ENCODE measurements at regions not wholly inside any gene's neighbourhood (a gene's known extent, or its start where the extent isn't known, plus 50 kb on each side); places are given as distances from the start of the nearest gene placed in this dataset.
"Not testable (repeated sequence)": the region's sequence is repeated elsewhere in the genome, so short reads cannot be mapped to it uniquely, and the experiment has no call there.

- DNase-seq (ENCODE audit: low spot score in 2 of 2) (no peak), FAIRE-seq (no peak)
These were observed 901.9 kb upstream of the ZEB2 start for GRCh38 chr2:145421841-145422240.

GRCh38 chr2:145416640-145417039 is 896.7 kb upstream of the ZEB2 start:
- FAIRE-seq (no peak), DNase-seq (ENCODE audit: low spot score in 2 of 2) (no peak)

- DNase-seq (ENCODE audit: low spot score in 2 of 2) (no peak), FAIRE-seq (no peak)
These were observed 895.2 kb upstream of the ZEB2 start for GRCh38 chr2:145415151-145415550.

- DNase-seq (ENCODE audit: low spot score in 2 of 2): no peak
- no peak for FAIRE-seq
These were observed 893.5 kb upstream of the ZEB2 start for GRCh38 chr2:145413261-145414030.

GRCh38 chr2:145412155-145412554 is 892.2 kb upstream of the ZEB2 start:
- FAIRE-seq (no peak), DNase-seq (ENCODE audit: low spot score in 2 of 2) (no peak)

- FAIRE-seq: no peak
- no peak for DNase-seq (ENCODE audit: low spot score in 2 of 2)
These were observed 891.6 kb upstream of the ZEB2 start for GRCh38 chr2:145411493-145411892.

- DNase-seq (ENCODE audit: low spot score in 2 of 2): no peak
- no peak for FAIRE-seq
These were observed 890.2 kb upstream of the ZEB2 start for GRCh38 chr2:145410086-145410485.

- no peak for DNase-seq (ENCODE audit: low spot score in 2 of 2)
- no peak for FAIRE-seq
These were observed 889.1 kb upstream of the ZEB2 start for GRCh38 chr2:145408980-145409379.

GRCh38 chr2:145404690-145405089 is 884.8 kb upstream of the ZEB2 start:
- FAIRE-seq: no peak

GRCh38 chr2:145402706-145403277 is 882.9 kb upstream of the ZEB2 start:
- FAIRE-seq (no peak), DNase-seq (ENCODE audit: low spot score in 2 of 2) (no peak)

More at GRCh38 chr2:145404690-145405089, 884.8 kb upstream of the ZEB2 start:
- DNase-seq (ENCODE audit: low spot score in 2 of 2): no peak

GRCh38 chr2:145399131-145399530 is 879.2 kb upstream of the ZEB2 start:
- DNase-seq (ENCODE audit: low spot score in 2 of 2): no peak
- FAIRE-seq: no peak

- no peak for FAIRE-seq
- no peak for DNase-seq (ENCODE audit: low spot score in 2 of 2)
These were observed 874.3 kb upstream of the ZEB2 start for GRCh38 chr2:145394181-145394580.

- DNase-seq (ENCODE audit: low spot score in 2 of 2) (no peak), FAIRE-seq (no peak)
These were observed 867.1 kb upstream of the ZEB2 start for GRCh38 chr2:145386973-145387372.

- DNase-seq (ENCODE audit: low spot score in 2 of 2) (no peak), FAIRE-seq (no peak)
These were observed 864.0 kb upstream of the ZEB2 start for GRCh38 chr2:145383961-145384360.

GRCh38 chr2:145380436-145381017 is 860.6 kb upstream of the ZEB2 start:
- no peak for DNase-seq (ENCODE audit: low spot score in 2 of 2)
- no peak for FAIRE-seq

GRCh38 chr2:145379934-145380333 is 860.0 kb upstream of the ZEB2 start:
- DNase-seq (ENCODE audit: low spot score in 2 of 2): no peak
- FAIRE-seq: no peak

GRCh38 chr2:145374165-145374564 is 854.2 kb upstream of the ZEB2 start:
- DNase-seq (ENCODE audit: low spot score in 2 of 2) (no peak), FAIRE-seq (no peak)

GRCh38 chr2:145367334-145367733 is 847.4 kb upstream of the ZEB2 start:
- FAIRE-seq: not testable (repeated sequence)

GRCh38 chr2:145366341-145366740 is 846.4 kb upstream of the ZEB2 start:
- FAIRE-seq (no peak), DNase-seq (ENCODE audit: low spot score in 2 of 2) (no peak)

More at GRCh38 chr2:145367334-145367733, 847.4 kb upstream of the ZEB2 start:
- not testable (repeated sequence) for DNase-seq (ENCODE audit: low spot score in 2 of 2)

GRCh38 chr2:145360129-145360790 is 840.3 kb upstream of the ZEB2 start:
- DNase-seq (ENCODE audit: low spot score in 2 of 2): no peak
- no peak for FAIRE-seq

GRCh38 chr2:145359561-145359960 is 839.6 kb upstream of the ZEB2 start:
- FAIRE-seq (no peak), DNase-seq (ENCODE audit: low spot score in 2 of 2) (no peak)
